GM12878 (cell line): ENCODE measurements at regions not wholly inside any gene's neighbourhood (a gene's known extent, or its start where the extent isn't known, plus 50 kb on each side); places are given as distances from the start of the nearest gene placed in this dataset.

Experiments
- ATAC-seq: fragments of 200-7000 bp; cut with Tn5 transposase; 3 replicates; pipeline ENCODE4 v1.9.1; 2020; ENCODE audit warnings: mild to moderate bottlenecking, moderate library complexity
- BruUV-seq: library from RNA; stranded (reverse); fragments of 400-500 nt; replicated peaks from 2 replicates; lab custom pipeline; 2021; lab: Mats Ljungman, UMichigan
- CTCF ChIA-PET: fragments of 300-600 bp; sonication (Branson Sonifier 250); formaldehyde crosslinking; extraction: SDS; loops from one replicate; lab custom pipeline; 2021; ENCODE audit warnings: inconsistent platforms; lab: Yijun Ruan, JAX
- POLR2A ChIA-PET: fragments of 350-600 bp; formaldehyde crosslinking; extraction: SDS; loops from one replicate; lab custom pipeline; 2021; ENCODE audit warnings: inconsistent platforms; lab: Charles Lee
- RAD21 ChIA-PET: fragments of 300-600 bp; sonication (Branson Sonifier 250); formaldehyde crosslinking; loops from one replicate; lab custom pipeline; 2023; ENCODE audit warnings: antibody characterized with exemption; ENCODE audit not compliant: unreplicated experiment; lab: Charles Lee
- SMC1A ChIA-PET: fragments of 300-600 bp; sonication (Branson Sonifier 250); formaldehyde crosslinking; loops from one replicate; lab custom pipeline; 2023; ENCODE audit not compliant: unreplicated experiment, uncharacterized antibody; lab: Charles Lee
- DNase-seq: peaks from one replicate; pipeline ENCODE4 v3.0.0-alpha.2; 2011; ENCODE audit warnings: low read depth, low spot score
- FAIRE-seq: peaks from 3 replicates; lab custom pipeline; 2011; peaks lifted over from hg19 to GRCh38; lab: Jason Lieb, UNC
- H2AFZ ChIP-seq: 2 replicates; pipeline ENCODE4 v1.6.0; 2011; ENCODE audit warnings: low read depth, low read length, control low read depth; ENCODE audit not compliant: control insufficient read depth
- H3K27ac ChIP-seq: 2 replicates; pipeline ENCODE4 v1.5.1; 2011; ENCODE audit warnings: control low read depth; ENCODE audit not compliant: control insufficient read depth, insufficient read depth
- H3K27me3 ChIP-seq, 2 experiments: replicated peaks in 1 of 2; 2 replicates each; pipeline versions ENCODE4 v1.6.0 to v1.6.1; 2011; ENCODE audit warnings: low read length in 1 of 2; ENCODE audit not compliant: control insufficient read depth in 2 of 2, insufficient read depth in 2 of 2
- H3K36me3 ChIP-seq, 2 experiments: 2 replicates each; pipeline ENCODE4 v1.5.1; 2011; ENCODE audit warnings: low read length in 1 of 2; ENCODE audit not compliant: control insufficient read depth in 2 of 2, insufficient read depth in 2 of 2
- H3K4me1 ChIP-seq: 2 replicates; pipeline ENCODE4 v1.6.1; 2011; ENCODE audit warnings: mild to moderate bottlenecking, low read length, moderate library complexity, mixed read lengths; ENCODE audit not compliant: control insufficient read depth, insufficient read depth
- H3K4me2 ChIP-seq: 2 replicates; pipeline ENCODE4 v1.6.0; 2011; ENCODE audit warnings: control low read depth; ENCODE audit not compliant: control insufficient read depth, insufficient read depth
- H3K4me3 ChIP-seq: fragments of 200-600 bp; sonication (generic); 2 replicates; pipeline ENCODE4 v1.5.1; 2016
- H3K79me2 ChIP-seq: 2 replicates; pipeline ENCODE4 v1.6.0; 2011; ENCODE audit warnings: low read length; ENCODE audit not compliant: control insufficient read depth, insufficient read depth
- H3K9ac ChIP-seq: 2 replicates; pipeline ENCODE4 v1.8.0; 2011; ENCODE audit warnings: low read length, control low read depth, mixed read lengths; ENCODE audit not compliant: control insufficient read depth, insufficient read depth
- H3K9me3 ChIP-seq: replicated peaks from 3 replicates; pipeline ENCODE4 v1.5.1; 2011; ENCODE audit warnings: mild to moderate bottlenecking, low read length; ENCODE audit not compliant: control insufficient read depth, insufficient read depth
- H4K20me1 ChIP-seq: 2 replicates; pipeline ENCODE4 v1.6.0; 2011; ENCODE audit not compliant: control insufficient read depth, insufficient read depth
- CBX5 ChIP-seq: sonication (generic); IDR thresholded peaks from 2 replicates; pipeline ENCODE4 v1.6.1; 2016; ENCODE audit warnings: low read depth, moderate library complexity, mild to moderate bottlenecking, inconsistent platforms
- CTCF ChIP-seq, 3 experiments: IDR thresholded peaks in 2 of 3; conservative IDR thresholded peaks in 1 of 3; 2 replicates each; pipeline ENCODE4 v1.5.1; 2011; ENCODE audit warnings: low read depth in 3 of 3, low read length in 3 of 3, mild to moderate bottlenecking in 3 of 3, control low read depth in 2 of 3, moderate library complexity in 2 of 3, inconsistent platforms in 1 of 3, mixed read lengths in 1 of 3; ENCODE audit not compliant: control insufficient read depth in 2 of 3, insufficient read depth in 1 of 3; ENCODE audit errors: extremely low read depth in 1 of 3
- CUX1 ChIP-seq: IDR thresholded peaks from 2 replicates; pipeline ENCODE4 v1.6.1; 2012; ENCODE audit warnings: improper control_type of control experiment, low read depth, low read length; ENCODE audit not compliant: insufficient replicate concordance
- DPF2 ChIP-seq: fragments of 450-650 bp; IDR thresholded peaks from 2 replicates; pipeline ENCODE4 v1.6.1; 2017; ENCODE audit warnings: mild to moderate bottlenecking
- E2F4 ChIP-seq: IDR thresholded peaks from 2 replicates; pipeline ENCODE4 v1.6.1; 2012; ENCODE audit warnings: low read depth, low read length, improper control_type of control experiment
- EED ChIP-seq: sonication (generic); IDR thresholded peaks from 2 replicates; pipeline ENCODE4 v1.6.1; 2016; ENCODE audit warnings: antibody characterized with exemption, low read depth
- FOXM1 ChIP-seq: IDR thresholded peaks from 2 replicates; pipeline ENCODE4 v1.6.1; 2012; ENCODE audit warnings: low read depth, mild to moderate bottlenecking, inconsistent platforms, low read length, moderate library complexity
- LARP7 ChIP-seq: fragments of 450-650 bp; IDR thresholded peaks from 2 replicates; pipeline ENCODE4 v1.6.1; 2017; ENCODE audit warnings: mild to moderate bottlenecking
- PAX8 ChIP-seq: fragments of 450-650 bp; IDR thresholded peaks from 2 replicates; pipeline ENCODE4 v1.6.1; 2017; ENCODE audit warnings: mild to moderate bottlenecking, moderate library complexity
- SMC3 ChIP-seq: IDR thresholded peaks from 2 replicates; pipeline ENCODE4 v1.6.1; 2011; ENCODE audit warnings: low read length, improper control_type of control experiment, borderline replicate concordance
- SREBF2 ChIP-seq: IDR thresholded peaks from 2 replicates; pipeline ENCODE4 v1.6.1; 2012; ENCODE audit warnings: mild to moderate bottlenecking, low read length
- WGBS: methylation state at CpG from one replicate; pipeline ENCODE4 v1.1.6; 2016; ENCODE audit warnings: low lambda C conversion rate; ENCODE audit not compliant: insufficient replicate concordance, insufficient coverage; ENCODE audit errors: missing lambda C conversion rate; 5-methylcytosine and 5-hydroxymethylcytosine counted together
- in situ Hi-C: fragments of 300-500 bp; cut with MboI; formaldehyde crosslinking; loops from 9 replicates; pipeline ENCODE4 v1.14.3; 2018; ENCODE audit warnings: mixed read lengths
- intact Hi-C: fragments of 100-400 bp; cut with micrococcal nuclease; formaldehyde crosslinking; loops from one replicate; pipeline ENCODE4 v1.14.2; 2022; ENCODE audit not compliant: unreplicated experiment
- TF ChIP-seq, protein P1 (sequence below): IDR thresholded peaks from 2 replicates; pipeline ENCODE4 v1.6.1; 2011; ENCODE audit warnings: borderline replicate concordance, low read depth, mild to moderate bottlenecking, moderate library complexity, mixed read lengths, low read length; ENCODE audit not compliant: insufficient read depth; ENCODE audit errors: extremely low read length

DNA sequence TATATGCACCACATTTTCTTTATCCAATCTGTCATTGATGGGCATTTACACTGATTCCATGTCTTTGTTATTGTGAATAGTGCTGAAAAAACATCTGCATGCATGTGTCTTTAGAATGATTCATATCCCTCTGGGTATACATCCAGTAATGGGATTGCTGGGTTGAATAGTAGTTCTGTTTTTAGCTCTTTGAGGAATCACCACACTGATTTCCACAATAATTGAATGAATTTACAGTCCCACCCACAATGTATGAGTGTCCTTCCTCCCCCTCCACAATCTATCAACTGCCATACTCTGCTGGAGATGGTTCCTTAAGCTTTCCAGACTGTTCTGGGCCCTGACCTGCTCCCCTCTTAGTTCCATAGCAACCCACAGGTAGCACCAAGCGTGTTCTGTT is 667.0 kb downstream of the LIG4 start:
- Histone ChIP-seq H3K27ac (no peak overlapping the region), H3K4me3 (no peak overlapping the region), H2AFZ (no peak overlapping the region), H3K79me2 (no peaks in the 10 kb centered on the region), H3K36me3 (no peaks in the 10 kb centered on the region), H3K9ac (no peak overlapping the region), H3K9me3 (no peaks in the 10 kb centered on the region), H3K27me3 (no peaks in the 10 kb centered on the region), H4K20me1 (no peaks in the 10 kb centered on the region), H3K4me2 (no peak overlapping the region), H3K4me1 (no peaks in the 10 kb centered on the region)
- DNase-seq, result no peak
- RAD21 ChIA-PET, result no interaction called here
- FAIRE-seq, result no peak
- SMC1A ChIA-PET, result no interaction called here
- POLR2A ChIA-PET, result no interaction called here
- CTCF ChIA-PET, result no interaction called here
- no peak for ATAC-seq
- in situ Hi-C loops, result no loop called here
- intact Hi-C loops, result no loop called here
- BruUV-seq, result no TSS peak
- 0% methylated on average over 1 of the region's 1 CpG for WGBS
- TF ChIP-seq FOXM1 (no peak), LARP7 (no peak), PAX8 (no peak), SREBF2 (no peak), CTCF (IDR thresholded peaks at IDR 0.05 in 2 of 3, conservative IDR thresholded peaks at IDR 0.05 in 1 of 3; ENCODE audit: control insufficient read depth in 2 of 3, extremely low read depth in 1 of 3, insufficient read depth in 1 of 3, low read depth in 3 of 3, low read length in 3 of 3) (no peak), EED (no peak), SMC3 (no peak), DPF2 (no peak), E2F4 (no peak), CBX5 (no peak), CUX1 (no peak)
- TF ChIP-seq, protein P1, sequence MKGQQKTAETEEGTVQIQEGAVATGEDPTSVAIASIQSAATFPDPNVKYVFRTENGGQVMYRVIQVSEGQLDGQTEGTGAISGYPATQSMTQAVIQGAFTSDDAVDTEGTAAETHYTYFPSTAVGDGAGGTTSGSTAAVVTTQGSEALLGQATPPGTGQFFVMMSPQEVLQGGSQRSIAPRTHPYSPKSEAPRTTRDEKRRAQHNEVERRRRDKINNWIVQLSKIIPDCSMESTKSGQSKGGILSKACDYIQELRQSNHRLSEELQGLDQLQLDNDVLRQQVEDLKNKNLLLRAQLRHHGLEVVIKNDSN, result no peak
